PC-3 (cell line): ENCODE measurements at regions not wholly inside any gene's neighbourhood (a gene's known extent, or its start where the extent isn't known, plus 50 kb on each side); places are given as distances from the start of the nearest gene placed in this dataset.

Experiments
- EZH2 ChIP-seq: fragments of 300-600 bp; sonication (generic); IDR thresholded peaks from one replicate; pipeline ENCODE4 v1.6.1; 2017; ENCODE audit warnings: antibody characterized with exemption, mild to moderate bottlenecking, low read length; ENCODE audit not compliant: unreplicated experiment
- TF ChIP-seq, protein P1 (sequence below): fragments of 300-600 bp; sonication (generic); conservative IDR thresholded peaks from 2 replicates; pipeline ENCODE4 v1.5.1; 2017; ENCODE audit warnings: antibody characterized with exemption, low read depth, mild to moderate bottlenecking, low read length

DNA sequence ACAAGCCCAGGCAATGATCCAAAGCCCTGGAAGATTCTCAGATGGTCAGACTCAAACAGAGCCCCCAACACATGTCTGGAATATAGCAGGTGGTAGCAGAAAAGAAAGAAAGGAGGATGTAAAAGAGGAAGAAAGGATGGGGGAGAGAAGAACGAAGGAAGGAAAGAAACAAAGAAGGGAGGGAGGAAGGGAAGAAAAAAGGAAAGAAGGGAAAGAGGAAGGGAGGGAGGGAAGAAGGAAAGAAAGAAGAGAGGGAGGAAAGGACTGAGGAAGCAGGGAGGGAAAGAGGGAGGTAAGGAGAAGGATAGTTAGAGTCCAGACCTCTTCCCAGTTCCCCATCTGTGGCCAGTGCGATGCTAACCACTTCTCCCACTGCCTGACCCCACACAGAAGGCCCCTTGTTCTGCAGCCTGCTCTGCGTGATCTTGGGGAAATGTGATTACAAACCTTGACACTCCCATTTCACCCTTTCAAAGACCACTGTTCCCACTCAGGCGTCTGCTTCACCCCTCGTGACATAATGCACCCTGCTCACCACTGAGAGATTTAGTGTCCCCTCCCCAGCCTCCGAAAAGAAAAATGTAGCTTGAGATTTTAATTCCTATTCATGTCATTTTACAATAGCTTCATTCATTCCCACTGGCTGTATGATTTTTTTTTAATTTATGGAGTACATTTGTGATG lies 357.9 kb downstream of the BCL11B start:
- TF ChIP-seq, protein P1, sequence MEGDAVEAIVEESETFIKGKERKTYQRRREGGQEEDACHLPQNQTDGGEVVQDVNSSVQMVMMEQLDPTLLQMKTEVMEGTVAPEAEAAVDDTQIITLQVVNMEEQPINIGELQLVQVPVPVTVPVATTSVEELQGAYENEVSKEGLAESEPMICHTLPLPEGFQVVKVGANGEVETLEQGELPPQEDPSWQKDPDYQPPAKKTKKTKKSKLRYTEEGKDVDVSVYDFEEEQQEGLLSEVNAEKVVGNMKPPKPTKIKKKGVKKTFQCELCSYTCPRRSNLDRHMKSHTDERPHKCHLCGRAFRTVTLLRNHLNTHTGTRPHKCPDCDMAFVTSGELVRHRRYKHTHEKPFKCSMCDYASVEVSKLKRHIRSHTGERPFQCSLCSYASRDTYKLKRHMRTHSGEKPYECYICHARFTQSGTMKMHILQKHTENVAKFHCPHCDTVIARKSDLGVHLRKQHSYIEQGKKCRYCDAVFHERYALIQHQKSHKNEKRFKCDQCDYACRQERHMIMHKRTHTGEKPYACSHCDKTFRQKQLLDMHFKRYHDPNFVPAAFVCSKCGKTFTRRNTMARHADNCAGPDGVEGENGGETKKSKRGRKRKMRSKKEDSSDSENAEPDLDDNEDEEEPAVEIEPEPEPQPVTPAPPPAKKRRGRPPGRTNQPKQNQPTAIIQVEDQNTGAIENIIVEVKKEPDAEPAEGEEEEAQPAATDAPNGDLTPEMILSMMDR, result no peak
- no peak for TF ChIP-seq EZH2
